ENCODE measurements at regions not wholly inside any gene's neighbourhood (a gene's known extent, or its start where the extent isn't known, plus 50 kb on each side); places are given as distances from the start of the nearest gene placed in this dataset.

GRCh38 chr18:69208545-69208944, 192.1 kb upstream of the DOK6 start:
- intact Hi-C loops (cut with micrococcal nuclease; ENCODE audit: unreplicated experiment) (no loop called here), in situ Hi-C loops (cut with HindIII; ENCODE audit: low pct_unique_long_range_greater_than_20kb, low sequenced_read_pairs) (no loop called here)
- TF ChIP-seq SIN3A (IDR thresholded peaks at IDR 0.05; ENCODE audit: borderline replicate concordance, insufficient read depth, low read depth, low read length) = no peak
- TF ChIP-seq, protein P1, sequence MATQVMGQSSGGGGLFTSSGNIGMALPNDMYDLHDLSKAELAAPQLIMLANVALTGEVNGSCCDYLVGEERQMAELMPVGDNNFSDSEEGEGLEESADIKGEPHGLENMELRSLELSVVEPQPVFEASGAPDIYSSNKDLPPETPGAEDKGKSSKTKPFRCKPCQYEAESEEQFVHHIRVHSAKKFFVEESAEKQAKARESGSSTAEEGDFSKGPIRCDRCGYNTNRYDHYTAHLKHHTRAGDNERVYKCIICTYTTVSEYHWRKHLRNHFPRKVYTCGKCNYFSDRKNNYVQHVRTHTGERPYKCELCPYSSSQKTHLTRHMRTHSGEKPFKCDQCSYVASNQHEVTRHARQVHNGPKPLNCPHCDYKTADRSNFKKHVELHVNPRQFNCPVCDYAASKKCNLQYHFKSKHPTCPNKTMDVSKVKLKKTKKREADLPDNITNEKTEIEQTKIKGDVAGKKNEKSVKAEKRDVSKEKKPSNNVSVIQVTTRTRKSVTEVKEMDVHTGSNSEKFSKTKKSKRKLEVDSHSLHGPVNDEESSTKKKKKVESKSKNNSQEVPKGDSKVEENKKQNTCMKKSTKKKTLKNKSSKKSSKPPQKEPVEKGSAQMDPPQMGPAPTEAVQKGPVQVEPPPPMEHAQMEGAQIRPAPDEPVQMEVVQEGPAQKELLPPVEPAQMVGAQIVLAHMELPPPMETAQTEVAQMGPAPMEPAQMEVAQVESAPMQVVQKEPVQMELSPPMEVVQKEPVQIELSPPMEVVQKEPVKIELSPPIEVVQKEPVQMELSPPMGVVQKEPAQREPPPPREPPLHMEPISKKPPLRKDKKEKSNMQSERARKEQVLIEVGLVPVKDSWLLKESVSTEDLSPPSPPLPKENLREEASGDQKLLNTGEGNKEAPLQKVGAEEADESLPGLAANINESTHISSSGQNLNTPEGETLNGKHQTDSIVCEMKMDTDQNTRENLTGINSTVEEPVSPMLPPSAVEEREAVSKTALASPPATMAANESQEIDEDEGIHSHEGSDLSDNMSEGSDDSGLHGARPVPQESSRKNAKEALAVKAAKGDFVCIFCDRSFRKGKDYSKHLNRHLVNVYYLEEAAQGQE (IDR thresholded peaks at IDR 0.05; ENCODE audit: insufficient read depth in 1 of 2, low read depth in 2 of 2, low read length in 1 of 2) = no peak
- TF ChIP-seq POLR2AphosphoS5 (IDR thresholded peaks at IDR 0.05; ENCODE audit: low read depth, low read length) = no peak
- no peak for TF ChIP-seq CTCF (IDR thresholded peaks at IDR 0.05)
- TF ChIP-seq TCF7L2 (IDR thresholded peaks at IDR 0.05; ENCODE audit: low read depth, low read length) = no peak
- no peak overlapping the region for H3K4me3 ChIP-seq (ENCODE audit: low read depth in 2 of 2, low read length in 2 of 2)
- ATAC-seq (no peak), DNase-seq (ENCODE audit: low read depth, low spot score) (no peak)
- POLR2A ChIA-PET = no interaction called here
- H3K4me1 ChIP-seq (ENCODE audit: control insufficient read depth, insufficient read depth, low read length) = no peaks in the 10 kb centered on the region
- H3K36me3 ChIP-seq (ENCODE audit: control insufficient read depth, insufficient read depth, low read length) = no peaks in the 10 kb centered on the region
- CTCF ChIA-PET = no interaction called here
- no peak overlapping the region for H3K27ac ChIP-seq (ENCODE audit: low read length)
- H3K9me3 ChIP-seq (ENCODE audit: control insufficient read depth, insufficient read depth, low read depth, low read length) = no peaks in the 10 kb centered on the region
- BruUV-seq (replicated peaks) = no TSS peak
- no peaks in the 10 kb centered on the region for H3K27me3 ChIP-seq (ENCODE audit: control insufficient read depth, insufficient read depth, low read length)

DNA sequence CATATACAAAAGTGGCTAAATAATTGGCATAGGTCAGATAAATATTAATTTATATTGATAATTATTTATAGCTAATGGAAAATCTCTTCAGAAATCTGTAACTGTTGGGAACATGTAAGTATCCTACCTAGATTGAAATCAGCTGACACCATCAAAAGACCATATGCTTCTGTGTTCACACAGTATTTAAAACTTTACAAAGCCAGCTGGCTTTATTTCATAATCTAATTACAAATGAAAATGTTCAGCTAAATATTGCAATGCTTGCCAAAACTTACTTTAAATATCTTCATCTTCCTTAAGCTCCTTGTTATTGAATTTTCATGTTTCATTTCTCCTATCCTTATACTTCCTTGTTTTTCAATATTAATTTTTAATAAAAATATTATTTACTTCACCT, 190.9 kb upstream of the DOK6 start:
- no peaks in the 10 kb centered on the region for H3K36me3 ChIP-seq (ENCODE audit: control insufficient read depth, insufficient read depth, low read length)
- CTCF ChIA-PET = no interaction called here
- in situ Hi-C loops (cut with HindIII; ENCODE audit: low pct_unique_long_range_greater_than_20kb, low sequenced_read_pairs) = no loop called here

More for the DNA sequence above, 190.9 kb upstream of the DOK6 start:
- H3K4me1 ChIP-seq (ENCODE audit: control insufficient read depth, insufficient read depth, low read length) = no peaks in the 10 kb centered on the region
- no peaks in the 10 kb centered on the region for H3K27me3 ChIP-seq (ENCODE audit: control insufficient read depth, insufficient read depth, low read length)
- no peak for ATAC-seq
- H3K27ac ChIP-seq (ENCODE audit: low read length) = no peak overlapping the region
- no peak for DNase-seq (ENCODE audit: low read depth, low spot score)
- POLR2A ChIA-PET = no interaction called here
- TF ChIP-seq, protein P1 (IDR thresholded peaks at IDR 0.05; ENCODE audit: insufficient read depth in 1 of 2, low read depth in 2 of 2, low read length in 1 of 2) = no peak
- TF ChIP-seq TCF7L2 (IDR thresholded peaks at IDR 0.05; ENCODE audit: low read depth, low read length) (no peak), SIN3A (IDR thresholded peaks at IDR 0.05; ENCODE audit: borderline replicate concordance, insufficient read depth, low read depth, low read length) (no peak), POLR2AphosphoS5 (IDR thresholded peaks at IDR 0.05; ENCODE audit: low read depth, low read length) (no peak), CTCF (IDR thresholded peaks at IDR 0.05) (no peak)
- H3K4me3 ChIP-seq (ENCODE audit: low read depth in 2 of 2, low read length in 2 of 2) = no peak overlapping the region
- no peaks in the 10 kb centered on the region for H3K9me3 ChIP-seq (ENCODE audit: control insufficient read depth, insufficient read depth, low read depth, low read length)
- intact Hi-C loops (cut with micrococcal nuclease; ENCODE audit: unreplicated experiment) = no loop called here
- no TSS peak for BruUV-seq (replicated peaks)

Measured in Panc1 (cell line).